ENCODE measurements at regions not wholly inside any gene's neighbourhood (a gene's known extent, or its start where the extent isn't known, plus 50 kb on each side); places are given as distances from the start of the nearest gene placed in this dataset.

DNA sequence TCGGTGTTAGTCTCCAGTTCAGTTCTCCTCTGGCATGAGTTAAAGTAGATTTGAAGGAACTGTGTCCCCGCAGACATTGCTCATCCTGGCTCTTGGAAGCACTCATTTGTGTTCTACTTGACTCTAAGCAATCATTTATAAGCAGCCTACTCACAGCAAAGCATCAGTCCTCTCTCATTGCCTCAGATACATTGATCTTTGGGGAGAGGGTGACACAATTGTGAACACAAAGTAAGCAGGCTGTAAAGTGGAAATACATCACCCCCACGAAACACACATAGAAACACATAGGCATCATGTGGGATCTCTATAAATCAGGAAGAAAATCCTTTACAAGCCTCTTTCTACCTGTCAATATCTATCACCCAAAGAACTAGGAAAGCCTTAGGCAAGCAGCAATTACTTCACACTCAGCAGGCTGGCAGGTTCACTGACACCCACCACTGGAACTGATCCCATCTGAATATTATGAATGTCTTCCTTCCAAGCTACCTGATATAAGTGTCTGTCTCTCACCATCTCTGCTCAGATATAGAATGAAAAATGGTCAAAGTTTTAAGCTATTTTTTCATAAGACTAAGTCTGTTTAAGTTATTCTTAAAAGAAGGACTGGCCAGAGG, 675.8 kb downstream of the HACE1 start:
- H3K4me1 ChIP-seq (ENCODE audit: control insufficient read depth, insufficient read depth, low read length, poor library complexity, severe bottlenecking): no peaks in the 10 kb centered on the region
- no peak for DNase-seq
- H3K4me3 ChIP-seq (ENCODE audit: insufficient read depth, low read depth, low read length, poor library complexity, severe bottlenecking): no peak overlapping the region
- H3K9me3 ChIP-seq (ENCODE audit: control insufficient read depth, low read length): no peaks in the 10 kb centered on the region
- H3K36me3 ChIP-seq (ENCODE audit: control insufficient read depth, insufficient read depth, low read length): no peaks in the 10 kb centered on the region
- no peaks in the 10 kb centered on the region for H3K27me3 ChIP-seq (replicated peaks; ENCODE audit: control insufficient read depth, insufficient read depth, low read length, poor library complexity, severe bottlenecking)
- H3K27ac ChIP-seq (ENCODE audit: insufficient read depth, low read length, poor library complexity, severe bottlenecking): no peak overlapping the region

GRCh38 chr6:104182811-104183210, 676.9 kb downstream of the HACE1 start:
- no peak overlapping the region for H3K4me3 ChIP-seq (ENCODE audit: insufficient read depth, low read depth, low read length, poor library complexity, severe bottlenecking)
- no peak overlapping the region for H3K27ac ChIP-seq (ENCODE audit: insufficient read depth, low read length, poor library complexity, severe bottlenecking)
- no peaks in the 10 kb centered on the region for H3K27me3 ChIP-seq (replicated peaks; ENCODE audit: control insufficient read depth, insufficient read depth, low read length, poor library complexity, severe bottlenecking)
- no peaks in the 10 kb centered on the region for H3K9me3 ChIP-seq (ENCODE audit: control insufficient read depth, low read length)
- no peaks in the 10 kb centered on the region for H3K36me3 ChIP-seq (ENCODE audit: control insufficient read depth, insufficient read depth, low read length)
- DNase-seq: no peak
- H3K4me1 ChIP-seq (ENCODE audit: control insufficient read depth, insufficient read depth, low read length, poor library complexity, severe bottlenecking): no peaks in the 10 kb centered on the region

GRCh38 chr6:104173668-104174067, 686.1 kb downstream of the HACE1 start:
- H3K4me3 ChIP-seq (ENCODE audit: insufficient read depth, low read depth, low read length, poor library complexity, severe bottlenecking): no peak overlapping the region
- H3K4me1 ChIP-seq (ENCODE audit: control insufficient read depth, insufficient read depth, low read length, poor library complexity, severe bottlenecking): no peaks in the 10 kb centered on the region
- H3K27me3 ChIP-seq (replicated peaks; ENCODE audit: control insufficient read depth, insufficient read depth, low read length, poor library complexity, severe bottlenecking): no peaks in the 10 kb centered on the region
- no peaks in the 10 kb centered on the region for H3K36me3 ChIP-seq (ENCODE audit: control insufficient read depth, insufficient read depth, low read length)
- no peak for DNase-seq
- H3K27ac ChIP-seq (ENCODE audit: insufficient read depth, low read length, poor library complexity, severe bottlenecking): no peak overlapping the region
- H3K9me3 ChIP-seq (ENCODE audit: control insufficient read depth, low read length): no peaks in the 10 kb centered on the region

DNA sequence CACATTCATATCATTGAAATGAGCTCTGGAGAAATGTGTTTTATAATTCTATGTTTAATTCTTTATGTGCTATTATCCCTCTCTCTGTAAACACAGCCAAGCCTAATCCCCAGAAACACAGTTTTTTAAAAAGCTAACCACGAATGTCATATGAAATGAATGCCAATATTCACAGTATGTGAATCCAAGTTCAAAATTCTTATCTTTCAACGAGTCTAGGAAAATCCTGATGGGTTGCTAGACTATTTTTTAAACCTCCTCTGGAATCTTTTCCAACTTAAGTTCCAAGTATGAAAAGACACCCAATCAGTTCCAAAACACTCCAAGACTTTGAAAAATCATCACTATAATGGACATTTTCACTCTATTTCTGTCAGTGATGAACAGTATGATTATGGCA, 689.3 kb downstream of the HACE1 start:
- Histone ChIP-seq H3K4me1 (ENCODE audit: control insufficient read depth, insufficient read depth, low read length, poor library complexity, severe bottlenecking) (no peaks in the 10 kb centered on the region), H3K27ac (ENCODE audit: insufficient read depth, low read length, poor library complexity, severe bottlenecking) (no peak overlapping the region), H3K4me3 (ENCODE audit: insufficient read depth, low read depth, low read length, poor library complexity, severe bottlenecking) (no peak overlapping the region), H3K9me3 (ENCODE audit: control insufficient read depth, low read length) (no peaks in the 10 kb centered on the region), H3K36me3 (ENCODE audit: control insufficient read depth, insufficient read depth, low read length) (no peaks in the 10 kb centered on the region), H3K27me3 (replicated peaks; ENCODE audit: control insufficient read depth, insufficient read depth, low read length, poor library complexity, severe bottlenecking) (no peaks in the 10 kb centered on the region)
- DNase-seq: no peak

- no peak for DNase-seq
- Histone ChIP-seq H3K4me3 (ENCODE audit: insufficient read depth, low read depth, low read length, poor library complexity, severe bottlenecking) (no peak overlapping the region), H3K36me3 (ENCODE audit: control insufficient read depth, insufficient read depth, low read length) (no peaks in the 10 kb centered on the region), H3K27me3 (replicated peaks; ENCODE audit: control insufficient read depth, insufficient read depth, low read length, poor library complexity, severe bottlenecking) (no peaks in the 10 kb centered on the region), H3K9me3 (ENCODE audit: control insufficient read depth, low read length) (no peaks in the 10 kb centered on the region), H3K27ac (ENCODE audit: insufficient read depth, low read length, poor library complexity, severe bottlenecking) (no peak overlapping the region), H3K4me1 (ENCODE audit: control insufficient read depth, insufficient read depth, low read length, poor library complexity, severe bottlenecking) (no peaks in the 10 kb centered on the region)
Measured at GRCh38 chr6:104166055-104166668, 693.6 kb downstream of the HACE1 start.

GRCh38 chr6:104162036-104162669, 697.6 kb downstream of the HACE1 start:
- no peaks in the 10 kb centered on the region for H3K4me1 ChIP-seq (ENCODE audit: control insufficient read depth, insufficient read depth, low read length, poor library complexity, severe bottlenecking)
- no peaks in the 10 kb centered on the region for H3K36me3 ChIP-seq (ENCODE audit: control insufficient read depth, insufficient read depth, low read length)
- DNase-seq: no peak
- no peak overlapping the region for H3K4me3 ChIP-seq (ENCODE audit: insufficient read depth, low read depth, low read length, poor library complexity, severe bottlenecking)
- H3K9me3 ChIP-seq (ENCODE audit: control insufficient read depth, low read length): no peaks in the 10 kb centered on the region
- no peaks in the 10 kb centered on the region for H3K27me3 ChIP-seq (replicated peaks; ENCODE audit: control insufficient read depth, insufficient read depth, low read length, poor library complexity, severe bottlenecking)
- H3K27ac ChIP-seq (ENCODE audit: insufficient read depth, low read length, poor library complexity, severe bottlenecking): no peak overlapping the region

DNA sequence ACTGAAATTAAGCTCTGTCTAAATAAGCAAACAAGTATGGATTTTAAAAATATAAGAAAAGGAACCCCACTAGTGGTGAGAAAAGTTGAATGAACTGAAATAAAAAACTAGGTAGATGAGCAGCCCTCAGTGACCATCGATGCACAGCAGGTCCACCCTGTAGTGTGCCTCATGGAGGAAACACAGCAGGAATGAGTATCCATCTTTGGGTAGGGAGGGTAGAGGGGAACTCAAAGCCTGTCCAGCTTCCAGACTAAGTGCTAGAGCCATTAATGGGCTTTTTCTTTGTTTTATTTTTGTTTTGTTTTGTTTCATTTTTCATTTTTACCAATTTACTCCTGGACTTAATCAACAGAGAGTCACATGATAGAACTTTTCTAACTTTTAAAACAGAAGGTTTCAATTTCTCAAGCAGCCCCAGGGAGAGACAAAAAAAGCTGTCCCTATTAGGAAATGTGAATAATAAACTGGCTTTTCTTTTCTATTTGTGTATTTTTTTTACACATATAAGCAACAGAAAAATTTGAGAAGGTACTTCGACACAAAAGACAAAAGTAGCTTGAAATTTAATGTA, 700.6 kb downstream of the HACE1 start:
- no peaks in the 10 kb centered on the region for H3K36me3 ChIP-seq (ENCODE audit: control insufficient read depth, insufficient read depth, low read length)
- no peak overlapping the region for H3K27ac ChIP-seq (ENCODE audit: insufficient read depth, low read length, poor library complexity, severe bottlenecking)
- no peaks in the 10 kb centered on the region for H3K9me3 ChIP-seq (ENCODE audit: control insufficient read depth, low read length)
- no peaks in the 10 kb centered on the region for H3K27me3 ChIP-seq (replicated peaks; ENCODE audit: control insufficient read depth, insufficient read depth, low read length, poor library complexity, severe bottlenecking)
- no peak overlapping the region for H3K4me3 ChIP-seq (ENCODE audit: insufficient read depth, low read depth, low read length, poor library complexity, severe bottlenecking)
- no peak for DNase-seq
- H3K4me1 ChIP-seq (ENCODE audit: control insufficient read depth, insufficient read depth, low read length, poor library complexity, severe bottlenecking): no peaks in the 10 kb centered on the region

DNA sequence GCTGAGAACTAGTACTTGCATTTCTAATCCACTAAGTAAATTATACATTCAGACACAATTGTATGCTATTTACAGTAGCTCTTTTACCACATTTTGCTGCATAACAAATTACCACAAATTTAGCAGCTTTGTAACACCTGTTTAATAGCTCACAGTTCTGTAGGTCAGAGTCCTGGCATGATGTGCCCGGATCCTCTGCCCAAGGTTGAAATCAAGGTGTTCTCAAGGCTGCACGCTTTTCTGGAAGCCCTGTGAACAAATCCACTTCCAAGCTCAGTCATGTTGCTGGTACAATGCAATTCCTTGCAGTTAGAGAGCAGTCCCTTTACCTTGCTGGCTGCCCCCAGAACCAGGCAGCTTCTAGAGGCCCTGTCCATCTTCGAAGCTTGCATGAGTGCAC, 716.0 kb downstream of the HACE1 start:
- Histone ChIP-seq H3K4me3 (ENCODE audit: insufficient read depth, low read depth, low read length, poor library complexity, severe bottlenecking) (no peak overlapping the region), H3K27me3 (replicated peaks; ENCODE audit: control insufficient read depth, insufficient read depth, low read length, poor library complexity, severe bottlenecking) (no peaks in the 10 kb centered on the region), H3K36me3 (ENCODE audit: control insufficient read depth, insufficient read depth, low read length) (no peaks in the 10 kb centered on the region), H3K4me1 (ENCODE audit: control insufficient read depth, insufficient read depth, low read length, poor library complexity, severe bottlenecking) (no peaks in the 10 kb centered on the region), H3K9me3 (ENCODE audit: control insufficient read depth, low read length) (no peaks in the 10 kb centered on the region), H3K27ac (ENCODE audit: insufficient read depth, low read length, poor library complexity, severe bottlenecking) (no peak overlapping the region)
- DNase-seq: no peak

DNA sequence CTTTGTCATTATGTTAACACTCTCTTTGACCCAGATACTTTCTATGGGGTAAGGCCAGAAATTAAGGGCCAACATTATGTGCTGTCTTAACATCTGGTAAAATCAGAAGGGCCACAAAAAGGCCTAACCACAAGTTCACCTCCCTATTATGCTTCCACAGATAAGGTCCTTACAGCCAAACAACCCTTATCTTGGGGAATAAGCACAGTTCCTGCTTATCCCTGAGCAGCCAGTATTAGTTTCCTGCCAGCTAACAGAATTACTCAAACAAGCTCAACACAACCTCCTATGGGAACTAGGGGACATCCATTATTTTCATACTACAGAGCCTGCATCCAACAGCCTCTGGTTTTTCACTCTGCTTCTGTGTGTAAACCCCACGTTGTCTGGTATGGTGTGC, 724.8 kb downstream of the HACE1 start:
- no peak for DNase-seq

GRCh38 chr6:104130343-104130742, 729.4 kb downstream of the HACE1 start:
- Histone ChIP-seq H3K36me3 (ENCODE audit: control insufficient read depth, insufficient read depth, low read length) (no peaks in the 10 kb centered on the region), H3K9me3 (ENCODE audit: control insufficient read depth, low read length) (no peaks in the 10 kb centered on the region), H3K27ac (ENCODE audit: insufficient read depth, low read length, poor library complexity, severe bottlenecking) (no peak overlapping the region), H3K4me3 (ENCODE audit: insufficient read depth, low read depth, low read length, poor library complexity, severe bottlenecking) (no peak overlapping the region), H3K4me1 (ENCODE audit: control insufficient read depth, insufficient read depth, low read length, poor library complexity, severe bottlenecking) (no peaks in the 10 kb centered on the region), H3K27me3 (replicated peaks; ENCODE audit: control insufficient read depth, insufficient read depth, low read length, poor library complexity, severe bottlenecking) (no peaks in the 10 kb centered on the region)
- DNase-seq: no peak

More for the DNA sequence above, 724.8 kb downstream of the HACE1 start:
- no peaks in the 10 kb centered on the region for H3K9me3 ChIP-seq (ENCODE audit: control insufficient read depth, low read length)
- no peaks in the 10 kb centered on the region for H3K4me1 ChIP-seq (ENCODE audit: control insufficient read depth, insufficient read depth, low read length, poor library complexity, severe bottlenecking)
- no peak overlapping the region for H3K4me3 ChIP-seq (ENCODE audit: insufficient read depth, low read depth, low read length, poor library complexity, severe bottlenecking)
- H3K27ac ChIP-seq (ENCODE audit: insufficient read depth, low read length, poor library complexity, severe bottlenecking): no peak overlapping the region
- H3K27me3 ChIP-seq (replicated peaks; ENCODE audit: control insufficient read depth, insufficient read depth, low read length, poor library complexity, severe bottlenecking): no peaks in the 10 kb centered on the region
- H3K36me3 ChIP-seq (ENCODE audit: control insufficient read depth, insufficient read depth, low read length): no peaks in the 10 kb centered on the region

Data from effector memory CD4-positive, alpha-beta T cell (primary cell).